Neural progenitor cell (in vitro differentiated cells): ENCODE measurements at regions not wholly inside any gene's neighbourhood (a gene's known extent, or its start where the extent isn't known, plus 50 kb on each side); places are given as distances from the start of the nearest gene placed in this dataset.
"Not testable (repeated sequence)": the region's sequence is repeated elsewhere in the genome, so short reads cannot be mapped to it uniquely, and the experiment has no call there.

Source experiments
- DNase-seq: peaks from one replicate; pipeline ENCODE4 v3.0.0-alpha.2; 2016; ENCODE audit warnings: low spot score
- H2AFZ ChIP-seq: fragments of 200-600 bp; sonication (generic); replicated peaks from 2 replicates; pipeline ENCODE4 v1.6.1; 2016; ENCODE audit warnings: antibody characterized with exemption
- H3F3A ChIP-seq: fragments of 200-600 bp; sonication (generic); 2 replicates; pipeline ENCODE4 v1.6.1; 2016; ENCODE audit warnings: antibody characterized with exemption, low read depth
- H3K27ac ChIP-seq: fragments of 200-600 bp; sonication (generic); 2 replicates; pipeline ENCODE4 v1.5.1; 2016; ENCODE audit warnings: mild to moderate bottlenecking
- H3K27me3 ChIP-seq: fragments of 200-600 bp; sonication (generic); 2 replicates; pipeline ENCODE4 v1.6.1; 2016; ENCODE audit warnings: mild to moderate bottlenecking, moderate library complexity
- H3K36me3 ChIP-seq: fragments of 200-600 bp; sonication (generic); 2 replicates; pipeline ENCODE4 v1.5.1; 2016
- H3K4me1 ChIP-seq: fragments of 200-600 bp; sonication (generic); 2 replicates; pipeline ENCODE4 v1.6.1; 2016; ENCODE audit warnings: mixed run types
- H3K4me2 ChIP-seq: fragments of 200-600 bp; sonication (generic); 2 replicates; pipeline ENCODE4 v1.6.1; 2016
- H3K4me3 ChIP-seq: fragments of 200-600 bp; sonication (generic); 2 replicates; pipeline ENCODE4 v1.5.1; 2016
- H3K79me2 ChIP-seq: fragments of 200-600 bp; sonication (generic); 2 replicates; pipeline ENCODE4 v1.6.1; 2016; ENCODE audit warnings: low read depth
- H3K9ac ChIP-seq: fragments of 200-600 bp; sonication (generic); 2 replicates; pipeline ENCODE4 v1.6.1; 2016
- H3K9me3 ChIP-seq: fragments of 200-600 bp; sonication (generic); 2 replicates; pipeline ENCODE4 v1.5.1; 2016; ENCODE audit warnings: low read depth
- H4K20me1 ChIP-seq: fragments of 200-600 bp; sonication (generic); 2 replicates; pipeline ENCODE4 v1.6.1; 2016; ENCODE audit warnings: low read depth
- H3K27ac Mint-ChIP-seq: 3 replicates; pipeline ENCODE4 v1.8.0; 2021; ENCODE audit warnings: mixed read lengths
- H3K27me3 Mint-ChIP-seq: 2 replicates; pipeline ENCODE4 v1.8.0; 2022; ENCODE audit warnings: low read depth, mild to moderate bottlenecking, inconsistent platforms, moderate library complexity, mixed read lengths; ENCODE audit not compliant: insufficient read depth
- H3K36me3 Mint-ChIP-seq: 3 replicates; pipeline ENCODE4 v1.8.0; 2021; ENCODE audit warnings: mixed read lengths
- H3K4me1 Mint-ChIP-seq: 3 replicates; pipeline ENCODE4 v1.8.0; 2021; ENCODE audit warnings: mixed read lengths
- H3K4me3 Mint-ChIP-seq: 3 replicates; pipeline ENCODE4 v1.8.0; 2021; ENCODE audit warnings: mild to moderate bottlenecking, moderate library complexity, mixed read lengths
- H3K9me3 Mint-ChIP-seq: 3 replicates; pipeline ENCODE4 v1.8.0; 2020; ENCODE audit warnings: mixed read lengths

- not testable (repeated sequence) for H3K4me3 Mint-ChIP-seq, H2AFZ ChIP-seq, H3K4me3 ChIP-seq, H3K4me1 ChIP-seq, H3F3A ChIP-seq, H3K79me2 ChIP-seq, H4K20me1 ChIP-seq, H3K4me2 ChIP-seq, H3K27ac ChIP-seq, H3K27me3 Mint-ChIP-seq, H3K9ac ChIP-seq, DNase-seq, H3K4me1 Mint-ChIP-seq, H3K9me3 ChIP-seq, H3K27ac Mint-ChIP-seq, H3K27me3 ChIP-seq, H3K36me3 ChIP-seq, H3K9me3 Mint-ChIP-seq, H3K36me3 Mint-ChIP-seq
These were observed 68.1 kb downstream of the GOLGA6L6 start for GRCh38 chr15:20473465-20473864.

GRCh38 chr15:20472983-20473382 lies 68.6 kb downstream of the GOLGA6L6 start:
- not testable (repeated sequence) for H3K27ac Mint-ChIP-seq, H3K36me3 ChIP-seq, DNase-seq

GRCh38 chr15:20470810-20471209 lies 70.8 kb downstream of the GOLGA6L6 start:
- not testable (repeated sequence) for DNase-seq, H3K27ac Mint-ChIP-seq, H3K4me2 ChIP-seq, H3K79me2 ChIP-seq, H3K27ac ChIP-seq, H2AFZ ChIP-seq, H3K9me3 Mint-ChIP-seq, H3K27me3 Mint-ChIP-seq, H3K4me3 ChIP-seq, H3K36me3 Mint-ChIP-seq, H3F3A ChIP-seq, H3K4me1 Mint-ChIP-seq, H3K9ac ChIP-seq, H4K20me1 ChIP-seq, H3K4me1 ChIP-seq, H3K27me3 ChIP-seq, H3K9me3 ChIP-seq, H3K36me3 ChIP-seq, H3K4me3 Mint-ChIP-seq

More at GRCh38 chr15:20472983-20473382, 68.6 kb downstream of the GOLGA6L6 start:
- not testable (repeated sequence) for H3K79me2 ChIP-seq, H3K9me3 ChIP-seq, H3K4me1 Mint-ChIP-seq, H3K9ac ChIP-seq, H3K4me3 Mint-ChIP-seq, H3K4me2 ChIP-seq, H2AFZ ChIP-seq, H3K27ac ChIP-seq, H3K4me3 ChIP-seq, H3F3A ChIP-seq, H4K20me1 ChIP-seq, H3K27me3 Mint-ChIP-seq, H3K4me1 ChIP-seq, H3K27me3 ChIP-seq, H3K9me3 Mint-ChIP-seq, H3K36me3 Mint-ChIP-seq

- H3K9me3 Mint-ChIP-seq, H3K36me3 Mint-ChIP-seq, H3K36me3 ChIP-seq, H3K4me3 Mint-ChIP-seq, H3K27me3 ChIP-seq, H3K4me2 ChIP-seq, H3K27me3 Mint-ChIP-seq, H2AFZ ChIP-seq, H3K27ac Mint-ChIP-seq, H4K20me1 ChIP-seq, DNase-seq, H3K9ac ChIP-seq, H3K9me3 ChIP-seq, H3K27ac ChIP-seq, H3K4me3 ChIP-seq, H3K79me2 ChIP-seq, H3K4me1 Mint-ChIP-seq, H3K4me1 ChIP-seq, H3F3A ChIP-seq: not testable (repeated sequence)
These were observed 100.5 kb downstream of the GOLGA6L6 start for GRCh38 chr15:20441138-20441537.

- not testable (repeated sequence) for H3K9ac ChIP-seq, H2AFZ ChIP-seq, H3K27me3 ChIP-seq, H3K9me3 ChIP-seq, H3F3A ChIP-seq, H3K4me1 ChIP-seq, H3K27ac ChIP-seq, H3K36me3 ChIP-seq, H3K9me3 Mint-ChIP-seq, DNase-seq, H3K4me1 Mint-ChIP-seq, H3K4me3 Mint-ChIP-seq, H3K4me3 ChIP-seq, H3K79me2 ChIP-seq, H3K36me3 Mint-ChIP-seq, H3K27ac Mint-ChIP-seq, H4K20me1 ChIP-seq, H3K27me3 Mint-ChIP-seq, H3K4me2 ChIP-seq
These were observed 101.2 kb downstream of the GOLGA6L6 start for GRCh38 chr15:20440390-20440789.

GRCh38 chr15:20439111-20439510 lies 102.5 kb downstream of the GOLGA6L6 start:
- not testable (repeated sequence) for H3K36me3 ChIP-seq, H3K27ac ChIP-seq, H3K79me2 ChIP-seq, H3K4me1 ChIP-seq, H3K9me3 ChIP-seq, H3K27ac Mint-ChIP-seq, H3K4me2 ChIP-seq, DNase-seq, H3K4me3 ChIP-seq, H4K20me1 ChIP-seq, H3K4me1 Mint-ChIP-seq, H3K27me3 ChIP-seq, H3K9ac ChIP-seq, H3K27me3 Mint-ChIP-seq, H3K36me3 Mint-ChIP-seq, H3K4me3 Mint-ChIP-seq, H2AFZ ChIP-seq, H3F3A ChIP-seq, H3K9me3 Mint-ChIP-seq

GRCh38 chr15:20438255-20438654 lies 103.3 kb downstream of the GOLGA6L6 start:
- not testable (repeated sequence) for H3K4me1 Mint-ChIP-seq, DNase-seq, H3F3A ChIP-seq, H3K9ac ChIP-seq, H3K27me3 Mint-ChIP-seq, H3K36me3 Mint-ChIP-seq, H3K79me2 ChIP-seq, H3K27ac ChIP-seq, H3K4me3 Mint-ChIP-seq, H4K20me1 ChIP-seq, H3K9me3 Mint-ChIP-seq, H3K9me3 ChIP-seq, H2AFZ ChIP-seq, H3K4me2 ChIP-seq, H3K27ac Mint-ChIP-seq, H3K4me1 ChIP-seq, H3K4me3 ChIP-seq, H3K36me3 ChIP-seq, H3K27me3 ChIP-seq

GRCh38 chr15:20433468-20433867 lies 108.1 kb downstream of the GOLGA6L6 start:
- H3K4me1 Mint-ChIP-seq, H3K9ac ChIP-seq, H3K79me2 ChIP-seq, H3K4me3 Mint-ChIP-seq, H3K9me3 Mint-ChIP-seq, H4K20me1 ChIP-seq, H3K4me3 ChIP-seq, H3K4me2 ChIP-seq, H3K27ac ChIP-seq, H3K4me1 ChIP-seq, DNase-seq, H3K27me3 ChIP-seq, H2AFZ ChIP-seq, H3K36me3 Mint-ChIP-seq, H3K9me3 ChIP-seq, H3K27ac Mint-ChIP-seq, H3K36me3 ChIP-seq, H3F3A ChIP-seq, H3K27me3 Mint-ChIP-seq: not testable (repeated sequence)

- not testable (repeated sequence) for H3K4me1 ChIP-seq, H3K27ac Mint-ChIP-seq, H3K4me3 ChIP-seq, H3K9me3 Mint-ChIP-seq, H3K4me2 ChIP-seq, H3K27ac ChIP-seq, H3K36me3 ChIP-seq, DNase-seq, H3K79me2 ChIP-seq, H4K20me1 ChIP-seq, H3K27me3 ChIP-seq, H3K27me3 Mint-ChIP-seq, H3K36me3 Mint-ChIP-seq, H2AFZ ChIP-seq, H3F3A ChIP-seq, H3K9ac ChIP-seq, H3K9me3 ChIP-seq, H3K4me1 Mint-ChIP-seq, H3K4me3 Mint-ChIP-seq
These were observed 111.1 kb downstream of the GOLGA6L6 start for GRCh38 chr15:20430495-20430894.
